ENCODE measurements at regions not wholly inside any gene's neighbourhood (a gene's known extent, or its start where the extent isn't known, plus 50 kb on each side); places are given as distances from the start of the nearest gene placed in this dataset.

- Histone ChIP-seq H3K4me1 (peaks cover 37 to 39% of the 10 kb centered on the region in 2 donors), H3K36me3 (no peaks in the 10 kb centered on the region), H3K27me3 (no peaks in the 10 kb centered on the region), H3K4me3 (no peak overlapping the region), H3K27ac (no peak overlapping the region), H3K9me3 (no peaks in the 10 kb centered on the region)
- no peak for TF ChIP-seq POLR2A (IDR thresholded peaks at IDR 0.05)
- TF ChIP-seq, protein P1, sequence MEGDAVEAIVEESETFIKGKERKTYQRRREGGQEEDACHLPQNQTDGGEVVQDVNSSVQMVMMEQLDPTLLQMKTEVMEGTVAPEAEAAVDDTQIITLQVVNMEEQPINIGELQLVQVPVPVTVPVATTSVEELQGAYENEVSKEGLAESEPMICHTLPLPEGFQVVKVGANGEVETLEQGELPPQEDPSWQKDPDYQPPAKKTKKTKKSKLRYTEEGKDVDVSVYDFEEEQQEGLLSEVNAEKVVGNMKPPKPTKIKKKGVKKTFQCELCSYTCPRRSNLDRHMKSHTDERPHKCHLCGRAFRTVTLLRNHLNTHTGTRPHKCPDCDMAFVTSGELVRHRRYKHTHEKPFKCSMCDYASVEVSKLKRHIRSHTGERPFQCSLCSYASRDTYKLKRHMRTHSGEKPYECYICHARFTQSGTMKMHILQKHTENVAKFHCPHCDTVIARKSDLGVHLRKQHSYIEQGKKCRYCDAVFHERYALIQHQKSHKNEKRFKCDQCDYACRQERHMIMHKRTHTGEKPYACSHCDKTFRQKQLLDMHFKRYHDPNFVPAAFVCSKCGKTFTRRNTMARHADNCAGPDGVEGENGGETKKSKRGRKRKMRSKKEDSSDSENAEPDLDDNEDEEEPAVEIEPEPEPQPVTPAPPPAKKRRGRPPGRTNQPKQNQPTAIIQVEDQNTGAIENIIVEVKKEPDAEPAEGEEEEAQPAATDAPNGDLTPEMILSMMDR (IDR thresholded peaks at IDR 0.05 in 4 of 5, conservative IDR thresholded peaks at IDR 0.05 in 1 of 5): no peak
- in situ Hi-C loops (cut with MboI; ENCODE audit: low sequenced_read_pairs in 4 of 4) (no loop called here), intact Hi-C loops (cut with DNase I; ENCODE audit: low total_unique reads) (no loop called here)
- ATAC-seq (no peak), DNase-seq (no peak)
Observed at GRCh38 chr2:177318613-177319012, 54.1 kb upstream of the NFE2L2 start.

- Histone ChIP-seq H3K4me3 (no peak overlapping the region), H3K36me3 (no peaks in the 10 kb centered on the region), H3K27me3 (no peaks in the 10 kb centered on the region), H3K9me3 (no peaks in the 10 kb centered on the region), H3K27ac (no peak overlapping the region), H3K4me1 (peaks cover 19% of the 10 kb centered on the region in 2 donors)
- no peak for ATAC-seq
- no peak for DNase-seq
- no peak for TF ChIP-seq POLR2A (IDR thresholded peaks at IDR 0.05)
- TF ChIP-seq, protein P1 (IDR thresholded peaks at IDR 0.05 in 4 of 5, conservative IDR thresholded peaks at IDR 0.05 in 1 of 5): no peak
- intact Hi-C loops (cut with DNase I; ENCODE audit: low total_unique reads): no loop called here
- in situ Hi-C loops (cut with MboI; ENCODE audit: low sequenced_read_pairs in 4 of 4): loop anchor here in 1 of 4 donors (10.0 kb wide), 1 partner anchor 46 kb away; no protein-coding TSS in a partner anchor
Observed at GRCh38 chr2:177320596-177320995, 56.1 kb upstream of the NFE2L2 start.

GRCh38 chr2:177322801-177323261 lies 58.3 kb upstream of the NFE2L2 start:
- Histone ChIP-seq H3K27ac (no peak overlapping the region), H3K9me3 (no peaks in the 10 kb centered on the region), H3K4me1 (no peaks in the 10 kb centered on the region), H3K27me3 (no peaks in the 10 kb centered on the region), H3K4me3 (no peak overlapping the region), H3K36me3 (no peaks in the 10 kb centered on the region)
- in situ Hi-C loops (cut with MboI; ENCODE audit: low sequenced_read_pairs in 4 of 4) (loop anchor here in 1 of 4 donors (10.0 kb wide), 1 partner anchor 48 kb away; no protein-coding TSS in a partner anchor), intact Hi-C loops (cut with DNase I; ENCODE audit: low total_unique reads) (no loop called here)
- DNase-seq (no peak), ATAC-seq (no peak)
- TF ChIP-seq, protein P1 (IDR thresholded peaks at IDR 0.05 in 4 of 5, conservative IDR thresholded peaks at IDR 0.05 in 1 of 5): no peak
- no peak for TF ChIP-seq POLR2A (IDR thresholded peaks at IDR 0.05)

GRCh38 chr2:177324797-177325196 lies 60.3 kb upstream of the NFE2L2 start:
- DNase-seq: no peak
- no peak for TF ChIP-seq POLR2A (IDR thresholded peaks at IDR 0.05)
- TF ChIP-seq, protein P1 (IDR thresholded peaks at IDR 0.05 in 4 of 5, conservative IDR thresholded peaks at IDR 0.05 in 1 of 5): no peak
- Histone ChIP-seq H3K36me3 (no peaks in the 10 kb centered on the region), H3K4me1 (no peaks in the 10 kb centered on the region), H3K27me3 (no peaks in the 10 kb centered on the region), H3K4me3 (no peak overlapping the region), H3K9me3 (no peaks in the 10 kb centered on the region), H3K27ac (no peak overlapping the region)
- no peak for ATAC-seq
- intact Hi-C loops (cut with DNase I; ENCODE audit: low total_unique reads) (no loop called here), in situ Hi-C loops (cut with MboI; ENCODE audit: low sequenced_read_pairs in 4 of 4) (loop anchor here in 3 of 4 donors (10.0 to 25.0 kb wide), 3 partner anchors 50 to 413 kb away; a partner anchor contains a TSS)

DNA sequence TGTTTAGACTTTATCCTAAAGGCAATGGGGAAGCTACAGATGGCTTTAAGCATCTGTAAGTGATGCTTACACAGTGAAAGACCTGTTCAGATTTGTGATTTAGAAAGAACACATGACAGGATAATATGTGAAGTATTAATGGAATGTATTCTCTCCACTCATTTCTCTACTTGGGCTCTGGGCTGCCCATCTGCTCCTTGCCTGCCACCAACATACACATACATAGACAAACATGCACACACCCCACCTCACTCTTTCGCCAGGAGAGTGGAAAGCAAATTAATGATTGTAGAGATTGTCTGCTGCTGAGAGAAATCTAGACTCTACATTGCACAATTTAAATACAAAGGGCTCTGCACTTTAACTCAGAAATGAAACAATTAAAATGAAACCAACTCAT lies 61.0 kb upstream of the NFE2L2 start:
- TF ChIP-seq, protein P1 (IDR thresholded peaks at IDR 0.05 in 4 of 5, conservative IDR thresholded peaks at IDR 0.05 in 1 of 5): no peak
- no peak for TF ChIP-seq POLR2A (IDR thresholded peaks at IDR 0.05)
- Histone ChIP-seq H3K27me3 (no peaks in the 10 kb centered on the region), H3K9me3 (no peaks in the 10 kb centered on the region), H3K36me3 (no peaks in the 10 kb centered on the region), H3K4me3 (no peak overlapping the region), H3K27ac (no peak overlapping the region), H3K4me1 (no peaks in the 10 kb centered on the region)
- ATAC-seq (no peak), DNase-seq (no peak)
- in situ Hi-C loops (cut with MboI; ENCODE audit: low sequenced_read_pairs in 4 of 4) (loop anchor here in 3 of 4 donors (10.0 to 25.0 kb wide), 3 partner anchors 51 to 412 kb away; a partner anchor contains a TSS), intact Hi-C loops (cut with DNase I; ENCODE audit: low total_unique reads) (no loop called here)

All from gastrocnemius medialis (tissue), 4 donors.